Hepatocyte (in vitro differentiated cells): ENCODE measurements at regions not wholly inside any gene's neighbourhood (a gene's known extent, or its start where the extent isn't known, plus 50 kb on each side); places are given as distances from the start of the nearest gene placed in this dataset.

Experiments
- DNase-seq: peaks from one replicate; pipeline ENCODE4 v3.0.0-alpha.2; 2016; ENCODE audit warnings: low spot score
- H2AFZ ChIP-seq: fragments of 200-600 bp; sonication (generic); 2 replicates; pipeline ENCODE4 v1.6.0; 2016; ENCODE audit warnings: antibody characterized with exemption, mild to moderate bottlenecking
- H3K27ac ChIP-seq: fragments of 200-600 bp; sonication (generic); 2 replicates; pipeline ENCODE4 v1.5.1; 2016; ENCODE audit warnings: mild to moderate bottlenecking
- H3K27me3 ChIP-seq: fragments of 200-600 bp; sonication (generic); 2 replicates; pipeline ENCODE4 v1.6.1; 2016
- H3K36me3 ChIP-seq: fragments of 200-600 bp; sonication (generic); replicated peaks from 2 replicates; pipeline ENCODE4 v1.5.1; 2016; ENCODE audit warnings: low read depth; ENCODE audit not compliant: insufficient read depth
- H3K4me1 ChIP-seq: fragments of 200-600 bp; sonication (generic); 2 replicates; pipeline ENCODE4 v1.5.1; 2016; ENCODE audit warnings: mild to moderate bottlenecking, moderate library complexity; ENCODE audit not compliant: insufficient read depth
- H3K4me2 ChIP-seq: fragments of 200-600 bp; sonication (generic); 2 replicates; pipeline ENCODE4 v1.6.0; 2016
- H3K4me3 ChIP-seq: fragments of 200-600 bp; sonication (generic); 2 replicates; pipeline ENCODE4 v1.5.1; 2016; ENCODE audit warnings: mild to moderate bottlenecking
- H3K79me2 ChIP-seq: fragments of 200-600 bp; sonication (generic); 2 replicates; pipeline ENCODE4 v1.6.0; 2017; ENCODE audit warnings: mild to moderate bottlenecking
- H3K9me2 ChIP-seq: fragments of 200-600 bp; sonication (generic); replicated peaks from 2 replicates; pipeline ENCODE4 v1.6.0; 2017; ENCODE audit warnings: mild to moderate bottlenecking; ENCODE audit not compliant: insufficient read depth
- H3K9me3 ChIP-seq: fragments of 200-600 bp; sonication (generic); 2 replicates; pipeline ENCODE4 v1.5.1; 2016; ENCODE audit warnings: low read depth, mild to moderate bottlenecking
- H4K20me1 ChIP-seq: fragments of 200-600 bp; sonication (generic); 2 replicates; pipeline ENCODE4 v1.6.0; 2016; ENCODE audit warnings: mild to moderate bottlenecking; ENCODE audit not compliant: insufficient read depth, poor library complexity, severe bottlenecking
- CTCF ChIP-seq: fragments of 200-600 bp; sonication (generic); IDR thresholded peaks from 2 replicates; pipeline ENCODE4 v1.5.1; 2016; ENCODE audit warnings: antibody characterized with exemption, mild to moderate bottlenecking; ENCODE audit not compliant: poor library complexity
- EZH2 ChIP-seq: fragments of 200-600 bp; sonication (generic); IDR thresholded peaks from 2 replicates; pipeline ENCODE4 v1.6.1; 2016; ENCODE audit warnings: antibody characterized with exemption, mild to moderate bottlenecking, borderline replicate concordance
- EZH2phosphoT487 ChIP-seq: fragments of 200-600 bp; sonication (generic); IDR thresholded peaks from one replicate; pipeline ENCODE4 v1.6.1; 2018; ENCODE audit warnings: antibody characterized with exemption, mild to moderate bottlenecking, low read depth, moderate library complexity; ENCODE audit not compliant: unreplicated experiment, severe bottlenecking
- WGBS: methylation state at CpG from one replicate; pipeline ENCODE4 v1.1.6; 2016; ENCODE audit warnings: low lambda C conversion rate; ENCODE audit errors: missing lambda C conversion rate; 5-methylcytosine and 5-hydroxymethylcytosine counted together

DNA sequence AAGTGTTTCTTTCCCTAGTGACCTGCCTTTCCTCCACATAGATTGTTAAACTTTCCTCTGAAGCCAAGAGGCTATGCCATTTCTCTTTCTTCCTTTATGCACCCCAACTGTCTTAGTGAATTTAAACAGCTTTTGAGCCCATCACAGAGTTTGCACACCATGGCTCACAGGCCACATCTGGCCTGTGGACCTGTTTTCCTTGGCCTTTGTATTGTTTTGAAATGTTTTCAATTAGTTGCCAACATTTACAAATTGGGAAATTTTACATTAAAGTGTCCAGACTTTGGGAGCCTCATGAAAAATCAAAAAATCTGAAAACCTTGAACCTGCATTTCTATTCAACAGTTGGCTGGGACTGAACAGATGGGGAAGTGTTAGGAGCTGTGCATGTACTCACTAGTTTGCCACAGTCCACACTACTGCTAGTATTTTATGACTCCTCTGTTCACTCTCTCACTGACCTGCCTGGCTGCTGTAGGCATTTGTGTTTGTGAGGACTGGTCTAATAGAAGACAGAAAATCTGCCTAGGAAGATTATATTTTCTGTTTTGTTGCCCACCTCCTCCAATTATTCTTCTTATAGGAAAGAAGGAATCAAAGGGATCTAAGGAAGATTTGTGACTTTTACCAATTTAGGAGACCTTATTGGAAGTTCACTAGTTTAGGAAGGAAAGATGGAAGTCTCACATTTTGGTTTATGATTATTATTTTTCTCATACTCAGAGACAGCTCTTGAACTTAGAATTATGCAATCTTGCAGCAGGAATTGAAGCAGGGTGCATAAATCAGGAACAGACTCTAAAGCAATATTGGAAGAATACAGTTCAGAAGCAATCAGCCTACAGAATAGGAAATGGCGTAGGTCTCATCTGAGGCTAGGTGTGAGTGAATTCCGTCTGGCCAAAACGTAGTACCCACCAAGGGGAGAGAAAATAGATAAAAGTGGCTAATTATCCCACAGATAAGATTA is 134.7 kb downstream of the HLX start:
- 82% methylated on average over 3 of the region's 3 CpGs for WGBS
- H3K27me3 ChIP-seq = no peaks in the 10 kb centered on the region
- H3K9me2 ChIP-seq = no peaks in the 10 kb centered on the region
- H3K9me3 ChIP-seq = no peaks in the 10 kb centered on the region
- no peak overlapping the region for H2AFZ ChIP-seq
- H3K79me2 ChIP-seq = no peaks in the 10 kb centered on the region
- H3K27ac ChIP-seq = no peak overlapping the region
- H4K20me1 ChIP-seq = no peaks in the 10 kb centered on the region
- H3K4me2 ChIP-seq = no peak overlapping the region
- H3K4me3 ChIP-seq = no peak overlapping the region
- DNase-seq = no peak
- no peak for TF ChIP-seq EZH2phosphoT487
- TF ChIP-seq EZH2 = no peak
- TF ChIP-seq CTCF = no peak
- H3K36me3 ChIP-seq = no peaks in the 10 kb centered on the region
- H3K4me1 ChIP-seq = no peaks in the 10 kb centered on the region

- no peaks in the 10 kb centered on the region for H3K36me3 ChIP-seq
- no peaks in the 10 kb centered on the region for H3K4me1 ChIP-seq
- TF ChIP-seq EZH2 = no peak
- TF ChIP-seq EZH2phosphoT487 = no peak
- TF ChIP-seq CTCF = no peak
- no peak overlapping the region for H3K27ac ChIP-seq
- H3K9me3 ChIP-seq = no peaks in the 10 kb centered on the region
- no peak overlapping the region for H3K4me2 ChIP-seq
- no peak overlapping the region for H3K4me3 ChIP-seq
- no peaks in the 10 kb centered on the region for H3K27me3 ChIP-seq
- WGBS = 85% methylated on average over 5 of the region's 5 CpGs
- DNase-seq = no peak
- H3K79me2 ChIP-seq = no peaks in the 10 kb centered on the region
- H4K20me1 ChIP-seq = no peaks in the 10 kb centered on the region
- H3K9me2 ChIP-seq = no peaks in the 10 kb centered on the region
- H2AFZ ChIP-seq = no peak overlapping the region
Measured at GRCh38 chr1:221015159-221015790, 136.0 kb downstream of the HLX start.

DNA sequence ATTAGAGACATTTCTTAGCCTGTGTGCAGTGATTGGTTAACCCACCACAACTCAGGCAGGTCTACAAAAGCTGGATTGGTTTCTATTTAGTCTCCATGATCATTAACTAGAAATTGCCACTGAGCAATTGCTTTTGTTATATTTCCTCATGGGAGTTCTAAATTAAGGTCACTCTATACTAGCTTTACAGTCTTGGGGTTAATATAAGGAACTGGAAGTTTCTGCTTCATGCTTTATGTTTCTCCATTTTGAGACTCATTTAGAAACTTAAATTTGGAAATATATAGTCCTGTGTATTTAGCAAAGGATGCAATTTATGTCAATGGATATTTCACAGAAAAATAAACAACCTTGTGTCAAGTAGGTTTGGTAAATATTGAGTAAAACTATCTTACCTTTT is 137.5 kb downstream of the HLX start:
- Histone ChIP-seq H3K36me3 (no peaks in the 10 kb centered on the region), H3K9me3 (no peaks in the 10 kb centered on the region), H2AFZ (no peak overlapping the region), H3K79me2 (no peaks in the 10 kb centered on the region), H3K4me3 (no peak overlapping the region), H3K4me1 (no peaks in the 10 kb centered on the region), H3K27ac (no peak overlapping the region), H3K9me2 (no peaks in the 10 kb centered on the region), H3K27me3 (no peaks in the 10 kb centered on the region), H4K20me1 (no peaks in the 10 kb centered on the region), H3K4me2 (no peak overlapping the region)
- TF ChIP-seq EZH2 (no peak), CTCF (no peak), EZH2phosphoT487 (no peak)
- DNase-seq = no peak
